Heart left ventricle (tissue), 16 donors: ENCODE measurements at regions not wholly inside any gene's neighbourhood (a gene's known extent, or its start where the extent isn't known, plus 50 kb on each side); places are given as distances from the start of the nearest gene placed in this dataset.

ENCODE experiments used
- ATAC-seq, 4 donors: fragments of 200-7000 bp; cut with Tn5 transposase; one replicate each; pipeline ENCODE4 v1.9.1; 2020 to 2022; ENCODE audit warnings: moderate library complexity in 4 of 4, mild to moderate bottlenecking in 3 of 4, moderate number of reproducible peaks in 1 of 4
- DNase-seq, 5 donors: peaks; one replicate each; pipeline ENCODE4 v3.0.0-alpha.2; 2020
- H3K27ac ChIP-seq, 12 donors: fragments of 200-600 bp; sonication (generic) in 4 of 12; one replicate each; pipeline versions ENCODE4 v1.5.0 to v1.8.0; 2016 to 2022; ENCODE audit warnings: mild to moderate bottlenecking in 2 of 12
- H3K27me3 ChIP-seq, 9 donors: fragments of 200-600 bp; sonication (generic) in 2 of 9; one replicate each; pipeline versions ENCODE4 v1.5.1 to v1.8.0; 2016 to 2022; ENCODE audit warnings: mild to moderate bottlenecking in 3 of 9
- H3K36me3 ChIP-seq, 9 donors: fragments of 200-600 bp; sonication (generic) in 2 of 9; one replicate each; pipeline versions ENCODE4 v1.5.0 to v1.8.0; 2018 to 2022; ENCODE audit warnings: mild to moderate bottlenecking in 2 of 9
- H3K4me1 ChIP-seq, 12 donors: fragments of 200-600 bp; sonication (generic) in 4 of 12; one replicate each; pipeline versions ENCODE4 v1.5.0 to v1.8.0; 2016 to 2022; ENCODE audit warnings: mild to moderate bottlenecking in 3 of 12
- H3K4me3 ChIP-seq, 12 donors: fragments of 200-600 bp; sonication (generic) in 4 of 12; one replicate each; pipeline versions ENCODE4 v1.5.0 to v1.8.0; 2017 to 2022; ENCODE audit warnings: mild to moderate bottlenecking in 9 of 12, moderate library complexity in 4 of 12
- H3K9me3 ChIP-seq, 12 donors: fragments of 200-600 bp; sonication (generic) in 4 of 12; one replicate each; pipeline versions ENCODE4 v1.5.0 to v1.8.0; 2016 to 2022; ENCODE audit warnings: mild to moderate bottlenecking in 1 of 12
- CTCF ChIP-seq, 12 donors: fragments of 200-600 bp; sonication (generic) in 4 of 12; IDR thresholded peaks; one replicate each; pipeline versions ENCODE4 v1.5.0 to v1.8.0; 2018 to 2022; ENCODE audit warnings: antibody characterized with exemption in 12 of 12, mild to moderate bottlenecking in 5 of 12
- POLR2A ChIP-seq, 2 donors: fragments of 450-650 bp; IDR thresholded peaks; one replicate each; pipeline ENCODE4 v1.6.1; 2017; ENCODE audit warnings: antibody characterized with exemption in 2 of 2, mild to moderate bottlenecking in 2 of 2, moderate library complexity in 2 of 2
- WGBS, 4 donors: extraction: QIAGEN DNeasy Blood & Tissue Kit in 2 of 4; methylation state at CpG; one replicate each; pipeline versions ENCODE4 v1.1.5 to v1.1.7; 2013 to 2018; 5-methylcytosine and 5-hydroxymethylcytosine counted together
- intact Hi-C, 10 donors: fragments of 100-400 bp; cut with DNase I; formaldehyde crosslinking; loops; one replicate each; pipeline versions ENCODE4 v1.11.1 to v1.14.2; 2022
- donor health status: ischemic (EF 13 %, LVEDD 7.1; RV severe dilation, severe dysfunction).
- donor health status: healthy with polysubstance abuse.
- donor health status: DM: no; HTN: yes; CAD: no.
- donor health status: DM: no; HTN: no; CAD: no.
- donor health status: ischemic (EF 25% LVEDD 6.9; RV normal size, moderate dysfunction).
- donor health status: ischemic (EF 25% LVEDD 5.7; RV mildly dilated, moderate dysfunction).
- donor health status: healthy.
- donor health status: DM: yes; HTN: yes; CAD: no.
- donor health status: ischemic (EF 35%, LVEDD 5.7; RV mildly dilated, moderate dysfunction).
- donor health status: nonischemic (EF 11% LVEDD 7.7; RV severe dilation, severe dysfunction).
- donor health status: DM: yes; HTN: yes; CAD: no.
- donor health status: PGD.
- donor health status: ischemic (EF 29% LVEDD 5.4; RV normal size, mild dysfunction).
- donor health status: nonischemic (EF 23%, LVEDD 6.1; RV moderate dilation, normal function).

- DNase-seq: peak in 3 of 5 donors; percentile 31 to 69 (median 53)
- Histone ChIP-seq H3K9me3 (no peaks in the 10 kb centered on the region), H3K27me3 (peaks cover 0 to 5% (median 0%) of the 10 kb centered on the region in 9 donors), H3K4me3 (no peak overlapping the region), H3K4me1 (peaks cover 0 to 31% (median 0%) of the 10 kb centered on the region in 12 donors), H3K36me3 (no peaks in the 10 kb centered on the region), H3K27ac (peak overlapping the region in 1 of 12 donors; percentile 37)
- TF ChIP-seq POLR2A (IDR thresholded peaks at IDR 0.05) (no peak), CTCF (IDR thresholded peaks at IDR 0.05) (no peak)
- intact Hi-C loops: no loop called here
- WGBS, 4 donors: 76 to 87% (median 78%) methylated on average over 31 to 32 of the region's 32 CpGs
- ATAC-seq: peak in 3 of 4 donors; percentile 45 to 54 (median 47)
Measured at GRCh38 chr17:83155128-83156121, 76.0 kb downstream of the METRNL start.

- DNase-seq: no peak
- Histone ChIP-seq H3K36me3 (no peaks in the 10 kb centered on the region), H3K27ac (no peak overlapping the region), H3K27me3 (peaks cover 0 to 5% (median 0%) of the 10 kb centered on the region in 9 donors), H3K9me3 (no peaks in the 10 kb centered on the region), H3K4me1 (peaks cover 0 to 31% (median 0%) of the 10 kb centered on the region in 12 donors), H3K4me3 (no peak overlapping the region)
- TF ChIP-seq CTCF (IDR thresholded peaks at IDR 0.05) (no peak), POLR2A (IDR thresholded peaks at IDR 0.05) (no peak)
- intact Hi-C loops: no loop called here
- WGBS, 4 donors: 90 to 98% (median 94%) methylated on average over 11 of the region's 11 CpGs
- no peak for ATAC-seq
Measured at GRCh38 chr17:83156408-83156807, 77.0 kb downstream of the METRNL start.

GRCh38 chr17:83159204-83160049 lies 80.0 kb downstream of the METRNL start:
- 87 to 89% (median 87%) methylated on average over 19 of the region's 19 CpGs for WGBS, 4 donors
- H3K27me3 ChIP-seq: peaks cover 0 to 1% (median 0%) of the 10 kb centered on the region in 9 donors
- no peak overlapping the region for H3K4me3 ChIP-seq
- H3K4me1 ChIP-seq: peaks cover 0 to 14% (median 0%) of the 10 kb centered on the region in 12 donors
- DNase-seq (no peak), ATAC-seq (no peak)
- TF ChIP-seq POLR2A (IDR thresholded peaks at IDR 0.05) (no peak), CTCF (IDR thresholded peaks at IDR 0.05) (no peak)
- H3K27ac ChIP-seq: no peak overlapping the region
- H3K9me3 ChIP-seq: no peaks in the 10 kb centered on the region
- H3K36me3 ChIP-seq: no peaks in the 10 kb centered on the region
- intact Hi-C loops: no loop called here
